Suppressor macrophage (primary cell): ENCODE measurements at regions not wholly inside any gene's neighbourhood (a gene's known extent, or its start where the extent isn't known, plus 50 kb on each side); places are given as distances from the start of the nearest gene placed in this dataset.
"Not testable (repeated sequence)": the region's sequence is repeated elsewhere in the genome, so short reads cannot be mapped to it uniquely, and the experiment has no call there.

ENCODE experiments used
- DNase-seq, 4 experiments: peaks; one replicate each; pipeline ENCODE4 v3.0.0-alpha.2; 2020 to 2022

DNA sequence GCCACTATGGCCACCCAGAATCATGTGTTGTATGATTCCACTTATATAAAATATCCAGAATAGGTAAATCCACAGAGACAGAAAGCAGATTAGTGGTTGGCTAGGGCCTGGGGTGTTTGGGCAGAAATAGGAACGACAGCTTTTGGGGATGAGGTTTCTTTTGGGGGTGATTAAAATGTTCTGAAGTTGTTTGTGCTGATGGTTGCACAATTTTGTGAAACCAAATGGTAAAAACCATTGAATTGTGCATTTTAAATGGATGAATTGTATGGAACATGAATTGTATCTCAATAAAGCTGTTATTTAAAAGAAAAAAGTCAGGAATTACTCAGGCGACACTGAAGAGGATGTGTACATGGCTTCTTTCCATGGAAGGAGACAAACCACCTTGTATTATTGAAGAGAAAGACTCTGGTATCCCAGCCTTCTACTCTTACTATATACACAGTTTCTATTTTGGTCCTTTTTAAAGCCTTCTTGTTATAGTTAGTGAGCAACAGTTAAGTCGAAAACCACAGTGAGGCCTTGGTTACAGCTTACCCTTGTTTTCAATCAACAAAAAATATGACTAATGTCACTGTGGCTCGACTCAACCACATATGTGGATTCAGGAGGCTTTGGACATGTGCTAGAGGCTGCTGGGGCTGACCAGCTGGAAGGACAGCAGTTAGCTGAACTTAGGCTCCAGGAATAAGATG lies 57.1 kb upstream of the KMT2E start:
- peak; percentile 65 to 90 (median 66) for DNase-seq

DNA sequence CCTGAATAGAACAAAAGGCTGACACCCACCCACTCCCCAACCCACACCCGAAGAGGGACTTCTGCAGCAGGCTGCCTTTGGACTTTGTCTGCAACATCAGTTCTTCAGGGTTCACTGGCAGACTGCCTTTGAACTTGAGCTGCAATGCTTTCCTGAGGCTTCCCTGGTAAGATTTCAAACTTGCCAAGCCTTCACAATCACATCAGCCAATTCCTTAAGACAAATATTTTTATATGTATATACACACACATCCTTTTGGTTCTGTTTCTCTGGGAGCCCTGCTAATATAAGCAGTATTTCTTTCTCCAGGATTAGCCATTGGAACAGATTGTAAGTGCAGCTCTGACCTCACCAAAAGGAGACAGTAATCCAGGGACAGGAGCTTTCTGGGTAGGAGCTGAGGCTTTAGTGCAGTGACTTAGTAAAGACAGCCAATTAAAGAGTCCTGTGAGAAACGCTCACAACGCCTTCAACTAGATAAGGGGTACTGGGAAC lies 55.6 kb upstream of the KMT2E start:
- peak in 1 of 4 experiments; percentile 50 for DNase-seq

DNA sequence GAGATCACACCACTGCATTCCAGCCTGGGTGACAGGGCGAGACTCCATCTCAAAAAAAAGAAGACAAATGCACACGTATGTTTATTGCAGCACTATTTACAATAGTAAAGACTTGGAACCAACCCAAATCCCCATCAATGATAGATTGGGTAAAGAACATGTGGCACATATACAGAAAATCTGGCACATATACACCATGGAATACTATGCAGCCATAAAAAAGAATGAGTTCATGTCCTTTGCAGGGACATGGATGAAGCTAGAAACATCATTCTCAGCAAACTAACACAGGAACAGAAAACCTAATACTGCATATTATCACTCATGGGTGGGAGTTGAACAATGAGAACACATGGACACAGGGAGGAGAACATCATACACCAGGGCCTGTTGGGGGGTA lies 54.5 kb upstream of the KMT2E start:
- not testable (repeated sequence) for DNase-seq

DNA sequence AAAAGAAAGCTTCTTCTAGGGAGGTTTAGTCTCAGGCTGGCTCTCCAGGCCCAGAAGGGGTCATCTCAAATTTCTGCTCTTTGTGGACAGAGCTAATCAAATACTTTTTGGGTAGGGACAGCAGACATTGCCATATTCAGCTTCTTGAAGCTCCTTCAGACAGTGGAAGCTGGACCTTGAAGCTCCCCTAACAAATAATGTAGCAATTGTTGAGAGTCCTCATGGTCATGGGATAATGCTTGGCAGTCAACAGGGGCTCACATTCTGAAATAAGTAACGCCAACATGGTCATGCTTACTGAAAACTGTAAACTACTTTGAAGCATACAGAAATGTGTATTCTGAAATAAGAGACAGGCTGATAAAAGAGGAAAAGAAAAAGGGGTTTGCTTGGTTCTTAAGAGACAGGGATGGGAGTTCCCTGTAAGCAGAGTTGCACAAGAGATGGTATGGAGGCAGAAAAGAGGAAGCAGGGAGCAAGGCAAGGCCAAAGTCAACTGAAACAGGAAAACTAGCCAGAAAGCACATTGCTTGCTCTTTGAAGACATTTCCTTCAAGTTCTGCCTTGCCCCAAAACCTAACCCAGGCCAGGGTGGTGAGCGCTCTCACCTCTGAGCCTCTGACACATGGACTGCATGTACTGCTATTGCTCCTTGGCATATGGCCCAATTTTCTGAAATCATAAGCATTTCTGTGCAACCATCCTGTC lies 53.1 kb upstream of the KMT2E start:
- peak; percentile 86 to 97 (median 91) for DNase-seq

DNA sequence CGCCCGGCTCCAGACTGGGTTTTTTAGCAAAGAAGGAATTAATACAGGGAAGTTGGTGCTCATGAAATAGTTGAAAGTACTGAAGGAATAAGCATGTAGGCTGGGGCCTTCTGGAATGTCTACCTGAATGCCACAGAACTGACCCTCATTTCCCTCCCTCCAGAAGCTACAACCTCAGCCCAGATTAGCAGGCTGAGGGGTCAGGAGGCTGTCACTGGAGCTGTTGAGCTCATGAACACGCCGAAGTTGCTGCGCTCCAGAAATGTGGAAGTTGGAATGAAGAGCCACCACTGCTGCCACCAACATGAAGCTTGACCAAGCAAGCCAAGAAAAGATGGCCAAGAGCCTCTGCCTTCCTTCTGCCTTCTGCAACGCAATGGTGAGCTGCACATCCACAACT lies 52.2 kb upstream of the KMT2E start:
- DNase-seq: peak; percentile 64 to 75 (median 72)

DNA sequence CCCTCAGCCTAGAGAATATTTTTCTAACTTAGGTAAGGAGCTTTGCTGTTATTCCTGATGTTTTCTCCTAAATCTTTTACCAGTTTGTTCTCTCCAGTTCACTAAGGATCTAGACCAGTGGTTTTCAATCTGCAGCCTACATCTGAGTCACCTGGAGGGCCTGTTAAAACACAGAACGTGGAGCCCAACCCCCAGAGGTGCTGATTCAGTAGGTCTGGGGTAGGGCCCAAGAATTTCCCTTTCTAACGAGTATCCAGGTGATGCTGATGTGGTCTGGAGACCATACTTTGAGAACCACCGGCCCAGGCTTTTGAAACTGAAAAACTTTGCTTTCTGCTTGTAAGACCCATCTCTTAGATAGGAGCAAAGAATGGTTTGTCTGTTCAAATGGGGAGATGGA lies 51.2 kb upstream of the KMT2E start:
- no peak for DNase-seq

DNA sequence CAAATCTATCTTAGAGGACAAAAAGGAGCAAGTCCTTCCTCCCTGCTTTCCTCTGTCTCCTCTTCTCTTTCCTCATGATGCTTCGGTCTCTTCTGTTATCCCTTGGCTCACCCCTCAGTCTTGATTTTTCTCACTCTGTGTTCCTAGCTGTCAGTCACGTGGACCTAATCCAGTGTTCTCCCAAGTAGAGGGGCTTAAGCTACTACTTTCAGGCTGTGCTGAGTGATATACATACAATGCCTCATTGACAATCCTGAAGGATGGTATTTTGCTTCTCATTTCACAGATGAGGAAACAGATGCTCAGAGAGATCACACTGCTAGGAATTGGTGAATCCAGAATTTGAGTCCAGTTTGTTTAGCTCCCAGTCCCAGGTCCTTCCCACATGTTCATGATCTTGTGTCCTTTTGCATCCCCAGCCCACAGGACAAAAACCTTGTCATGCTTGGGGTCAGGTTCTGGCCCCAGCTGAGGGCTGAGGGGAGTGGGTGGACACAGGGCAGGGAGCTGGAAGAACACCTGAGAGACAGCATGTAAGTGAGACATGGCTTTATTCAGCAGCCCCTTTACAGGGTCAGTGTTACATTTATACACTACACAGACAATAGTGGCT lies 50.5 kb upstream of the KMT2E start:
- no peak for DNase-seq

DNA sequence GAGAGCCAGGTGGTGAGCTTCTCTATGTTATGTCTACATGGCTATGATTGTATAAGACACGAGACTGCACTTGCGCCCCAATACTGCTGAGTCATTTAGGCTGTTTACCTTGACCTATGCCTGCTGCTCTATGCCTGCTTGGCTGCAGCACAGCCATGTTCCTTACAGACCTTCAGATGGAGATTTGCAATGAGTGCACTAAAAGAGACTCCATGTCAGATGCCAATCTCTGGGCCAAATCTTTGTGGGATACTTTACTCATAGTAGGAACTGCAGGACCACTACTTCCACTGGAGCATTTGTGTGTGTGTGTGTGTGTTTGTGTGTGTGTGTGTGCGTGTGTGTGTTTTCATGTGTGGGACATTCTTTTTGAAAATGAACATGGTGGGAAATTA lies 50.0 kb upstream of the KMT2E start:
- DNase-seq: no peak
